Stromal cell of bone marrow (primary cell): ENCODE measurements at regions not wholly inside any gene's neighbourhood (a gene's known extent, or its start where the extent isn't known, plus 50 kb on each side); places are given as distances from the start of the nearest gene placed in this dataset.

ENCODE experiments used
- DNase-seq: peaks from one replicate; pipeline ENCODE4 v3.0.0-alpha.2; 2012; ENCODE audit warnings: low read depth

GRCh38 chr3:17798000-17798399 lies 55.6 kb upstream of the TBC1D5 start:
- DNase-seq = no peak

- peak; percentile 14 for DNase-seq
Observed at GRCh38 chr3:17795711-17796110, 53.3 kb upstream of the TBC1D5 start.

- no peak for DNase-seq
Observed at GRCh38 chr3:17795280-17795679, 52.8 kb upstream of the TBC1D5 start.

DNA sequence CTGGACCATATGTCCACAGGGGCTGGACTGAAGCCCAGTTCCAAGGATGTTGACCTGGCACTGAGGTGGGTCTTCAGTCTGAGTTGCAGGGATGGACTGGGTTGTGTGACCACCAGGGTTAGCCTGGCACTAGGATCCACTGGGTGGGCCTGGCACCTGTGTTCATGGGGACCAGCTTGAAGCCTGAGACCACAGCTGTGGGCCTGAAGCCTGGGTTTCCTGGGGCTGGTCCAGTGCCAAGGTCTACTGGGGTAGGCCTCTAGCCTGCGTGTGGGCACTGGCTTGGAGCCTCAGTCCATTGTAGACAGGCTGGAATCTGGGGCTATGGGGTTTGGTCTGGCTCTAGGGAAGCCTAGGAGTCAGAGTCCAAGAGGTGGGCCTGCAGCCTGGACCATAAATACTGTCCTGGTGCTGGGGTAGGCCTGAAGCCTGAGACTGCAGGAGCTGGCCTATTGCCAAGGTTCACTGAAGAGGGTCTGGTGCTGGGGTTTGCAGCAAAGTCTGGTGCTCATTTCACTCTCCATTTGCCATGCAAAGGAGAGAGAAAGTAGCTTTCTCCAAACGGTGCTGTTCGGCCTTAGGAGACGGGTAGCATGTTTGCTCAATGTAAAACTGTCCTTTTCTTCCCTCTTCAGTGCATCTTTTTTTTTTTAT lies 51.2 kb upstream of the TBC1D5 start:
- DNase-seq = no peak
